HL-60 (cell line): ENCODE measurements at regions not wholly inside any gene's neighbourhood (a gene's known extent, or its start where the extent isn't known, plus 50 kb on each side); places are given as distances from the start of the nearest gene placed in this dataset.

Source experiments
- GABPA ChIP-seq: IDR thresholded peaks from 2 replicates; pipeline ENCODE4 v1.6.1; 2012; ENCODE audit warnings: low read depth
- TF ChIP-seq, protein P1 (sequence below): IDR thresholded peaks from one replicate; pipeline ENCODE4 v1.5.1; 2011; ENCODE audit warnings: low read length, control low read depth, inconsistent platforms; ENCODE audit not compliant: insufficient read depth
- TF ChIP-seq, protein P2 (sequence below): IDR thresholded peaks from 2 replicates; pipeline ENCODE4 v1.6.1; 2012; ENCODE audit warnings: low read depth; ENCODE audit not compliant: insufficient replicate concordance

DNA sequence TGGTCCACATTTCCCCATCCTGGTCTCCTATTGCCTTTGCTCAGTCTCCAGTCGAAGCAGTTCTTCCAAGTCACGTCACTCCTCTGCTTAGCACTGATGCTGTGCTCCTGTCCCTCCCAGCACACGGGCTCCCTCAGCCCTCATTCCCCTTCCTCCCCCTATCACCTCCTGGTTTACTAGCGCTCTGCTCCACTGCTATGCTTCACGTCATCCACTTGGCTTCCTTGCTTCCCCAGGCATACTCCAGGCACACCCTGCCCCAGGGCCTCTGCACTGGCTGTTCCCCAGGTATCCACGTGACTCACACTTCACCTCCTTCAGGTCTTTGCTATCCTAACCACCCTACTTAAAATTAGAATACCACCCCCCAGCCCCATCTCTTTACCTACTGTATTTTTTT, 269.3 kb downstream of the GLI2 start:
- no peak for TF ChIP-seq GABPA
- TF ChIP-seq, protein P1, sequence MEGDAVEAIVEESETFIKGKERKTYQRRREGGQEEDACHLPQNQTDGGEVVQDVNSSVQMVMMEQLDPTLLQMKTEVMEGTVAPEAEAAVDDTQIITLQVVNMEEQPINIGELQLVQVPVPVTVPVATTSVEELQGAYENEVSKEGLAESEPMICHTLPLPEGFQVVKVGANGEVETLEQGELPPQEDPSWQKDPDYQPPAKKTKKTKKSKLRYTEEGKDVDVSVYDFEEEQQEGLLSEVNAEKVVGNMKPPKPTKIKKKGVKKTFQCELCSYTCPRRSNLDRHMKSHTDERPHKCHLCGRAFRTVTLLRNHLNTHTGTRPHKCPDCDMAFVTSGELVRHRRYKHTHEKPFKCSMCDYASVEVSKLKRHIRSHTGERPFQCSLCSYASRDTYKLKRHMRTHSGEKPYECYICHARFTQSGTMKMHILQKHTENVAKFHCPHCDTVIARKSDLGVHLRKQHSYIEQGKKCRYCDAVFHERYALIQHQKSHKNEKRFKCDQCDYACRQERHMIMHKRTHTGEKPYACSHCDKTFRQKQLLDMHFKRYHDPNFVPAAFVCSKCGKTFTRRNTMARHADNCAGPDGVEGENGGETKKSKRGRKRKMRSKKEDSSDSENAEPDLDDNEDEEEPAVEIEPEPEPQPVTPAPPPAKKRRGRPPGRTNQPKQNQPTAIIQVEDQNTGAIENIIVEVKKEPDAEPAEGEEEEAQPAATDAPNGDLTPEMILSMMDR = no peak
- TF ChIP-seq, protein P2, sequence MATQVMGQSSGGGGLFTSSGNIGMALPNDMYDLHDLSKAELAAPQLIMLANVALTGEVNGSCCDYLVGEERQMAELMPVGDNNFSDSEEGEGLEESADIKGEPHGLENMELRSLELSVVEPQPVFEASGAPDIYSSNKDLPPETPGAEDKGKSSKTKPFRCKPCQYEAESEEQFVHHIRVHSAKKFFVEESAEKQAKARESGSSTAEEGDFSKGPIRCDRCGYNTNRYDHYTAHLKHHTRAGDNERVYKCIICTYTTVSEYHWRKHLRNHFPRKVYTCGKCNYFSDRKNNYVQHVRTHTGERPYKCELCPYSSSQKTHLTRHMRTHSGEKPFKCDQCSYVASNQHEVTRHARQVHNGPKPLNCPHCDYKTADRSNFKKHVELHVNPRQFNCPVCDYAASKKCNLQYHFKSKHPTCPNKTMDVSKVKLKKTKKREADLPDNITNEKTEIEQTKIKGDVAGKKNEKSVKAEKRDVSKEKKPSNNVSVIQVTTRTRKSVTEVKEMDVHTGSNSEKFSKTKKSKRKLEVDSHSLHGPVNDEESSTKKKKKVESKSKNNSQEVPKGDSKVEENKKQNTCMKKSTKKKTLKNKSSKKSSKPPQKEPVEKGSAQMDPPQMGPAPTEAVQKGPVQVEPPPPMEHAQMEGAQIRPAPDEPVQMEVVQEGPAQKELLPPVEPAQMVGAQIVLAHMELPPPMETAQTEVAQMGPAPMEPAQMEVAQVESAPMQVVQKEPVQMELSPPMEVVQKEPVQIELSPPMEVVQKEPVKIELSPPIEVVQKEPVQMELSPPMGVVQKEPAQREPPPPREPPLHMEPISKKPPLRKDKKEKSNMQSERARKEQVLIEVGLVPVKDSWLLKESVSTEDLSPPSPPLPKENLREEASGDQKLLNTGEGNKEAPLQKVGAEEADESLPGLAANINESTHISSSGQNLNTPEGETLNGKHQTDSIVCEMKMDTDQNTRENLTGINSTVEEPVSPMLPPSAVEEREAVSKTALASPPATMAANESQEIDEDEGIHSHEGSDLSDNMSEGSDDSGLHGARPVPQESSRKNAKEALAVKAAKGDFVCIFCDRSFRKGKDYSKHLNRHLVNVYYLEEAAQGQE = no peak
